ENCODE measurements at regions not wholly inside any gene's neighbourhood (a gene's known extent, or its start where the extent isn't known, plus 50 kb on each side); places are given as distances from the start of the nearest gene placed in this dataset.

DNA sequence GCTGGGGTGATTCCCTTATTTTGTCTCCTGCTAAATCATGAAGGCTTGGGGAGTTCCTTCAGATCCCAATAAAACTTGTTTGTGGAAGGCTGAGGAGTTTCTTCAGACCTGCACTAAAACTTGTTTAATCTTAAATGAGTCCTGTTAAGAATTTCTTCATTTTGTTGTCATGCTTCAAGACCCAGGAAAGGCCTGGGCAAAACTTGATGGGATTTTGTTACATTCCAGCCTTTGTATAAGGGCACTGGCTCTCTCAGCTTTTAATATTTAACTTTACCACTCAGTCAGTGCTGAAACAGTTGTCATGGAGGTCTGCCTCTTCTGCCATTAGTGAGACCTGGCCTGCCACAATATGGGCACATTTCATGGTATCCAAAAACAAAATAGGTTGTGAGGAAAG is 699.0 kb downstream of the ETS1 start:
- H3K27ac ChIP-seq (ENCODE audit: insufficient read depth, low read depth, low read length) = no peak overlapping the region
- DNase-seq (ENCODE audit: low read depth, low spot score) = no peak
- intact Hi-C loops (cut with micrococcal nuclease) = no loop called here
- H3K27me3 ChIP-seq (ENCODE audit: control insufficient read depth in 2 of 2, insufficient read depth in 2 of 2, low read length in 2 of 2) = no peaks in the 10 kb centered on the region
- H2AFZ ChIP-seq (ENCODE audit: low read depth, low read length) = no peak overlapping the region
- dilution Hi-C loops (cut with MboI; ENCODE audit: extremely low pct_ligation_motif_present, low sequenced_read_pairs) = no loop called here
- H3K9ac ChIP-seq (replicated peaks; ENCODE audit: extremely low read depth, insufficient read depth, low read length) = no peak overlapping the region
- no peaks in the 10 kb centered on the region for H4K20me1 ChIP-seq (replicated peaks; ENCODE audit: control insufficient read depth, extremely low read depth, insufficient read depth, low read length)
- FAIRE-seq = no peak
- H3K9me3 ChIP-seq (replicated peaks; ENCODE audit: control insufficient read depth, insufficient read depth, low read length) = no peaks in the 10 kb centered on the region
- no peak overlapping the region for H3K4me3 ChIP-seq (replicated peaks in 1 of 3; ENCODE audit: insufficient read depth in 1 of 3, low read depth in 1 of 3, low read length in 3 of 3)
- H3K4me1 ChIP-seq (ENCODE audit: control insufficient read depth, extremely low read depth, insufficient read depth, low read length) = no peaks in the 10 kb centered on the region
- BruUV-seq (replicated peaks) = no TSS peak
- H3K4me2 ChIP-seq (ENCODE audit: insufficient read depth, low read length) = no peak overlapping the region
- H3K79me2 ChIP-seq (ENCODE audit: control insufficient read depth, insufficient read depth, low read length) = no peaks in the 10 kb centered on the region
- no peaks in the 10 kb centered on the region for H3K9me1 ChIP-seq (replicated peaks; ENCODE audit: control insufficient read depth, extremely low read depth, insufficient read depth, low read length)
- TF ChIP-seq POLR2A (IDR thresholded peaks at IDR 0.05; ENCODE audit: low read depth, low read length) (no peak), EZH2 (IDR thresholded peaks at IDR 0.05; ENCODE audit: borderline replicate concordance, low read depth, low read length, severe bottlenecking) (no peak), MYC (IDR thresholded peaks at IDR 0.05; ENCODE audit: low read depth, low read length) (no peak), FOS (IDR thresholded peaks at IDR 0.05; ENCODE audit: borderline replicate concordance, insufficient read depth, low read length) (no peak), POLR2AphosphoS5 (IDR thresholded peaks at IDR 0.05; ENCODE audit: insufficient read depth, low read depth, low read length) (no peak)
- TF ChIP-seq, protein P1, sequence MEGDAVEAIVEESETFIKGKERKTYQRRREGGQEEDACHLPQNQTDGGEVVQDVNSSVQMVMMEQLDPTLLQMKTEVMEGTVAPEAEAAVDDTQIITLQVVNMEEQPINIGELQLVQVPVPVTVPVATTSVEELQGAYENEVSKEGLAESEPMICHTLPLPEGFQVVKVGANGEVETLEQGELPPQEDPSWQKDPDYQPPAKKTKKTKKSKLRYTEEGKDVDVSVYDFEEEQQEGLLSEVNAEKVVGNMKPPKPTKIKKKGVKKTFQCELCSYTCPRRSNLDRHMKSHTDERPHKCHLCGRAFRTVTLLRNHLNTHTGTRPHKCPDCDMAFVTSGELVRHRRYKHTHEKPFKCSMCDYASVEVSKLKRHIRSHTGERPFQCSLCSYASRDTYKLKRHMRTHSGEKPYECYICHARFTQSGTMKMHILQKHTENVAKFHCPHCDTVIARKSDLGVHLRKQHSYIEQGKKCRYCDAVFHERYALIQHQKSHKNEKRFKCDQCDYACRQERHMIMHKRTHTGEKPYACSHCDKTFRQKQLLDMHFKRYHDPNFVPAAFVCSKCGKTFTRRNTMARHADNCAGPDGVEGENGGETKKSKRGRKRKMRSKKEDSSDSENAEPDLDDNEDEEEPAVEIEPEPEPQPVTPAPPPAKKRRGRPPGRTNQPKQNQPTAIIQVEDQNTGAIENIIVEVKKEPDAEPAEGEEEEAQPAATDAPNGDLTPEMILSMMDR (IDR thresholded peaks at IDR 0.05; ENCODE audit: extremely low read depth in 1 of 2, insufficient read depth in 1 of 2, low read depth in 1 of 2, low read length in 2 of 2) = no peak
- CTCF ChIA-PET = no interaction called here
- POLR2A ChIA-PET = no interaction called here
- H3K36me3 ChIP-seq (ENCODE audit: control insufficient read depth in 2 of 2, extremely low read depth in 1 of 2, insufficient read depth in 2 of 2, low read length in 2 of 2) = no peaks in the 10 kb centered on the region

DNA sequence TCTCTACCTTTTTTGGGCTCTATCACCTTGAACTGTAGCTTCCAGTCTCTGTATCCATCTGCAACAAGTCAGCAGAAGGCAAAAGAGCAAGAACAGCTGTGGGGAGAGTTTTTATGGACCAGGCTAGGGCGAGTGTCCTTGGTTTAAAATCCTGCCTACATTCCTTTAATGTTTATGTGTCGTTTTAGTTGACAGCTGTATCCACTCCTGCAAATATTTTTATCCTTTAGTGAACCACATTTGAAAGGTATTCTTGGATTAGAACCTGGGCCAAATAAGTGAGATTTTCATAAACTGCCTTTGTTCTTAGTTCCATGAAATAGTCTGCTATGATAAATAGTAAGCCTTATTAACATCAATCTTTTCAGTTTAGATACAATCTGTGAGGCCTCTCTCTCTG is 712.2 kb downstream of the ETS1 start:
- H3K27me3 ChIP-seq (ENCODE audit: control insufficient read depth in 2 of 2, insufficient read depth in 2 of 2, low read length in 2 of 2) = no peaks in the 10 kb centered on the region
- CTCF ChIA-PET = no interaction called here
- H2AFZ ChIP-seq (ENCODE audit: low read depth, low read length) = no peak overlapping the region
- dilution Hi-C loops (cut with MboI; ENCODE audit: extremely low pct_ligation_motif_present, low sequenced_read_pairs) (no loop called here), intact Hi-C loops (cut with micrococcal nuclease) (no loop called here)
- H3K79me2 ChIP-seq (ENCODE audit: control insufficient read depth, insufficient read depth, low read length) = no peaks in the 10 kb centered on the region
- no TSS peak for BruUV-seq (replicated peaks)
- no peak overlapping the region for H3K4me3 ChIP-seq (replicated peaks in 1 of 3; ENCODE audit: insufficient read depth in 1 of 3, low read depth in 1 of 3, low read length in 3 of 3)
- no peaks in the 10 kb centered on the region for H3K36me3 ChIP-seq (ENCODE audit: control insufficient read depth in 2 of 2, extremely low read depth in 1 of 2, insufficient read depth in 2 of 2, low read length in 2 of 2)
- H3K4me2 ChIP-seq (ENCODE audit: insufficient read depth, low read length) = no peak overlapping the region
- POLR2A ChIA-PET = no interaction called here
- no peaks in the 10 kb centered on the region for H3K9me1 ChIP-seq (replicated peaks; ENCODE audit: control insufficient read depth, extremely low read depth, insufficient read depth, low read length)
- no peak for DNase-seq (ENCODE audit: low read depth, low spot score)
- H3K9me3 ChIP-seq (replicated peaks; ENCODE audit: control insufficient read depth, insufficient read depth, low read length) = no peaks in the 10 kb centered on the region
- no peaks in the 10 kb centered on the region for H3K4me1 ChIP-seq (ENCODE audit: control insufficient read depth, extremely low read depth, insufficient read depth, low read length)
- H3K9ac ChIP-seq (replicated peaks; ENCODE audit: extremely low read depth, insufficient read depth, low read length) = no peak overlapping the region
- FAIRE-seq = no peak
- no peaks in the 10 kb centered on the region for H4K20me1 ChIP-seq (replicated peaks; ENCODE audit: control insufficient read depth, extremely low read depth, insufficient read depth, low read length)
- no peak overlapping the region for H3K27ac ChIP-seq (ENCODE audit: insufficient read depth, low read depth, low read length)
- TF ChIP-seq POLR2A (IDR thresholded peaks at IDR 0.05; ENCODE audit: low read depth, low read length) = no peak
- no peak for TF ChIP-seq MYC (IDR thresholded peaks at IDR 0.05; ENCODE audit: low read depth, low read length)
- TF ChIP-seq GATA2 (IDR thresholded peaks at IDR 0.05; ENCODE audit: insufficient read depth, insufficient read length, low read depth, low read length) = no peak
- no peak for TF ChIP-seq JUN (IDR thresholded peaks at IDR 0.05; ENCODE audit: borderline replicate concordance, insufficient read depth, insufficient read length, low read depth)
- TF ChIP-seq FOS (IDR thresholded peaks at IDR 0.05; ENCODE audit: borderline replicate concordance, insufficient read depth, low read length) = no peak
- no peak for TF ChIP-seq POLR2AphosphoS5 (IDR thresholded peaks at IDR 0.05; ENCODE audit: insufficient read depth, low read depth, low read length)
- TF ChIP-seq EZH2 (IDR thresholded peaks at IDR 0.05; ENCODE audit: borderline replicate concordance, low read depth, low read length, severe bottlenecking) = no peak

Data from endothelial cell of umbilical vein (primary cell).